Astrocyte of the cerebellum (primary cell): ENCODE measurements at regions not wholly inside any gene's neighbourhood (a gene's known extent, or its start where the extent isn't known, plus 50 kb on each side); places are given as distances from the start of the nearest gene placed in this dataset.

ENCODE experiments used
- DNase-seq: peaks from one replicate; pipeline ENCODE4 v3.0.0-alpha.2; 2011; ENCODE audit warnings: low read depth
- H3K4me3 ChIP-seq: 2 replicates; pipeline ENCODE4 v1.5.1; 2011; ENCODE audit warnings: mild to moderate bottlenecking, low read depth, low read length, moderate library complexity
- CTCF ChIP-seq: IDR thresholded peaks from 2 replicates; pipeline ENCODE4 v1.5.1; 2012; ENCODE audit warnings: low read length, low read depth, moderate library complexity, mild to moderate bottlenecking; ENCODE audit errors: missing control alignments
- in situ Hi-C: cut with HindIII; loops from 2 replicates; pipeline ENCODE4 v1.10.0; 2017; ENCODE audit warnings: low sequenced_read_pairs

DNA sequence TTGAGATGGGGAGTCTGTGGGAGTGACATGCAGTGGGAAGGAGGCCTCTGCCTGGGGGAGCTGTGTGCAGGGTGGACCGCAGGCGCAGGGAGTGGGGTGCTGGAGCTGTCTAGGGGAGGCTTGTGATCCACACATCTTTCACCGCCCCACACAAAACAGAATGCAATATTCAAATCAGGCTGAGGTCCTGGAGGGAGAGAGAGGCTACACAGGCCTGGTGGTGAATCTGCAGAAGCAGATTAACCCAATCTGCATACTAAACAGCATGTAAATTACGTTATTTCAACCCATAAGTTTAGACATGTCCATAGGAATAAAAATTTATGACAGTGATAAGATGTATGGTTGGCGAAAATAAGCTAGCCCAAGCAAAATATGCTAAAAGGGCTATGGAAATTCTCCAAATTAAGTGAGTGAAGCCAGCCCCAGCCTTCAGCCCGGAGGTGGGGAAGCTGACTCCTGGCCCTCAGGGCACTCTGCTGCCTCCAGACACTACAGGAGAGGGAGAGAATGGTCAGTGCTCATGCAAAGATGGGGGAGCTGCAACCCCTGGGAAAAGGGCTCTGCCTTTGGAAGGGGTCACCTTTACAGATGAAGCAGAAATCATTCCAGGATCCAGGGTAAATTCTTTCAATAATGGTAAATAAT, 156.2 kb upstream of the CTTNBP2NL start:
- DNase-seq: no peak
- TF ChIP-seq CTCF: no peak
- H3K4me3 ChIP-seq: no peak overlapping the region
- in situ Hi-C loops: no loop called here

GRCh38 chr1:112242470-112242869, 153.5 kb upstream of the CTTNBP2NL start:
- no peak for DNase-seq
- no peak for TF ChIP-seq CTCF
- in situ Hi-C loops: no loop called here
- no peak overlapping the region for H3K4me3 ChIP-seq

- no peak for TF ChIP-seq CTCF
- H3K4me3 ChIP-seq: no peak overlapping the region
- in situ Hi-C loops: no loop called here
- DNase-seq: no peak
These were observed 151.9 kb upstream of the CTTNBP2NL start for GRCh38 chr1:112244131-112244530.

GRCh38 chr1:112245114-112245513, 150.9 kb upstream of the CTTNBP2NL start:
- in situ Hi-C loops: no loop called here
- no peak for TF ChIP-seq CTCF
- H3K4me3 ChIP-seq: no peak overlapping the region
- DNase-seq: no peak

DNA sequence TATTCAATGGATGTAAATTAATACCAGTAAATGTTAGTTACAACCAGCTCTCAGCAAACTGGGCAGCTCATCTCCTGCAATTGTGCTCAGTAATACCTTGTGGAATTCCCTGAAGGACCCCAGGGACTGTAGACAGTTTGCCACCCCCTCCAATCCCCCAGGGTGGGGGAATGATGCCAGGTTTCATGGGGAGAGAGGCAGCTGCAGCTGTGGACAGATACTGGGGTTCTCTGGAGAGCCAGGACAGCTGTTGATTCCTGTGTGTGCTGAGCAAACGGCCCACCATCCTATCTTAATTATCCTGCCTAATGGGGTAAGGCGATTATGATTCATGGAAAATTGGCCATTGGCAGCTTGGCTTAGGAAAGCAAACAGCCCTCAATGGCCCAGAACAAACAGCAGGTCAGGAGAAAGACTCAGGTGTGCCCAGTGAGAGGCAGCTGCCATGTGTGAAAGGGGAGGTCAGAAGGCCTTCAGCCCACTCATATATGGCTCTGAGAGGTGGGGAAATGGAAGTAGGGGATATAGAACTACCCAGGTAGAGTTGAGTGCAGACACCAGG, 148.9 kb upstream of the CTTNBP2NL start:
- in situ Hi-C loops: no loop called here

GRCh38 chr1:112247961-112248360, 148.1 kb upstream of the CTTNBP2NL start:
- no peak for DNase-seq
- in situ Hi-C loops: no loop called here
- TF ChIP-seq CTCF: no peak
- H3K4me3 ChIP-seq: no peak overlapping the region

More for the DNA sequence above, 148.9 kb upstream of the CTTNBP2NL start:
- H3K4me3 ChIP-seq: no peak overlapping the region
- TF ChIP-seq CTCF: no peak
- no peak for DNase-seq
